Naive thymus-derived CD8-positive, alpha-beta T cell (primary cell): ENCODE measurements at regions not wholly inside any gene's neighbourhood (a gene's known extent, or its start where the extent isn't known, plus 50 kb on each side); places are given as distances from the start of the nearest gene placed in this dataset.

ENCODE experiments used
- ATAC-seq, 2 donors: fragments of 150-1000 bp; cut with Tn5 transposase in 1 of 2; sonication (Bioruptor Pico), chemical (Tn5 transposase) in 1 of 2; 1 replicate in 1 of 2; 2 replicates in 1 of 2; pipeline ENCODE4 v1.10.0; 2021; ENCODE audit warnings: mild to moderate bottlenecking in 2 of 2, moderate library complexity in 2 of 2
- POLR2A ChIA-PET: fragments of 350-600 bp; sonication (Branson Sonifier 250); formaldehyde crosslinking; loops from one replicate; lab custom pipeline; 2021; ENCODE audit warnings: antibody characterized with exemption; lab: Charles Lee
- DNase-seq, 10 donors: peaks; one replicate each; pipeline versions ENCODE4 v3.0.0 to v3.0.0-alpha.2; 2020 to 2022
- H3K27ac Mint-ChIP-seq, 10 donors: one replicate each; pipeline ENCODE4 v1.8.0; 2020 to 2022; ENCODE audit warnings: mild to moderate bottlenecking in 10 of 10, mixed read lengths in 10 of 10, moderate library complexity in 4 of 10, inconsistent platforms in 1 of 10
- H3K27me3 Mint-ChIP-seq, 5 donors: one replicate each; pipeline ENCODE4 v1.8.0; 2021 to 2022; ENCODE audit warnings: mixed read lengths in 5 of 5
- H3K36me3 Mint-ChIP-seq, 3 donors: one replicate each; pipeline ENCODE4 v1.8.0; 2020 to 2022; ENCODE audit warnings: mixed read lengths in 3 of 3, mild to moderate bottlenecking in 2 of 3, inconsistent platforms in 1 of 3
- H3K4me1 Mint-ChIP-seq, 4 donors: one replicate each; pipeline ENCODE4 v1.8.0; 2021 to 2022; ENCODE audit warnings: mixed read lengths in 4 of 4
- H3K4me3 Mint-ChIP-seq, 10 donors: one replicate each; pipeline ENCODE4 v1.8.0; 2020 to 2022; ENCODE audit warnings: mild to moderate bottlenecking in 10 of 10, mixed read lengths in 10 of 10, moderate library complexity in 6 of 10, inconsistent platforms in 1 of 10
- H3K9me3 Mint-ChIP-seq, 9 donors: one replicate each; pipeline ENCODE4 v1.8.0; 2020 to 2022; ENCODE audit warnings: mixed read lengths in 9 of 9, mild to moderate bottlenecking in 3 of 9, inconsistent platforms in 1 of 9, moderate library complexity in 1 of 9

DNA sequence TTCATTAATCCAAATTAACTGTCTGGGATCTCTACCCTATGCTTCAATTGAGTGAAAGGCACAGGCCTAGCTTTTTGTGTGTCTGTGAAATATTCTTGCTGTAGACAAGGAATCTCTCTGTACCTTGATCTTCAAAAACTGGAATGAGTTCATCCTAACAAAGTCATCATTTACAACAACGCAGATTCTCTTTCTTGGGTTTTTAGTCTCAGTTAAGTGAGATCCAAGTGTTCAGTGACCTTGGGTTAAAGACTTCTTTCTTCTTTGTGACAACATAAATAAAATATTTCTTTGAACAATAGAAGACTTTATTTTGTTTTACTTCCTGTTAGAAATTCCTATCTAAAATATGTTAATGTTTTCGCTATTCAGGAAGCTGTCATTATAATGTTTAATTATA lies 192.2 kb upstream of the LMNTD1 start:
- Mint-ChIP-seq H3K9me3 (peaks cover 0 to 3% (median 0%) of the 10 kb centered on the region in 9 donors), H3K27me3 (peaks cover 0 to 4% (median 0%) of the 10 kb centered on the region in 5 donors), H3K36me3 (no peaks in the 10 kb centered on the region), H3K27ac (no peak overlapping the region), H3K4me3 (no peak overlapping the region), H3K4me1 (no peaks in the 10 kb centered on the region)
- POLR2A ChIA-PET, result no interaction called here
- ATAC-seq (no peak), DNase-seq (no peak)

- POLR2A ChIA-PET, result no interaction called here
Measured at GRCh38 chr12:25746131-25746530, 193.0 kb upstream of the LMNTD1 start.

GRCh38 chr12:25752710-25753309 lies 199.7 kb upstream of the LMNTD1 start:
- POLR2A ChIA-PET, result no interaction called here
- Mint-ChIP-seq H3K27me3 (peaks cover 0 to 1% (median 0%) of the 10 kb centered on the region in 5 donors), H3K36me3 (no peaks in the 10 kb centered on the region), H3K27ac (no peak overlapping the region), H3K9me3 (peaks cover 0 to 3% (median 0%) of the 10 kb centered on the region in 9 donors), H3K4me3 (no peak overlapping the region), H3K4me1 (no peaks in the 10 kb centered on the region)
- no peak for ATAC-seq
- no peak for DNase-seq

More at GRCh38 chr12:25746131-25746530, 193.0 kb upstream of the LMNTD1 start:
- H3K4me3 Mint-ChIP-seq, result no peak overlapping the region
- ATAC-seq (no peak), DNase-seq (no peak)
- no peaks in the 10 kb centered on the region for H3K36me3 Mint-ChIP-seq
- H3K9me3 Mint-ChIP-seq, result peaks cover 0 to 3% (median 0%) of the 10 kb centered on the region in 9 donors
- no peak overlapping the region for H3K27ac Mint-ChIP-seq
- no peaks in the 10 kb centered on the region for H3K4me1 Mint-ChIP-seq
- peaks cover 0 to under 1% (median 0%) of the 10 kb centered on the region in 5 donors for H3K27me3 Mint-ChIP-seq

DNA sequence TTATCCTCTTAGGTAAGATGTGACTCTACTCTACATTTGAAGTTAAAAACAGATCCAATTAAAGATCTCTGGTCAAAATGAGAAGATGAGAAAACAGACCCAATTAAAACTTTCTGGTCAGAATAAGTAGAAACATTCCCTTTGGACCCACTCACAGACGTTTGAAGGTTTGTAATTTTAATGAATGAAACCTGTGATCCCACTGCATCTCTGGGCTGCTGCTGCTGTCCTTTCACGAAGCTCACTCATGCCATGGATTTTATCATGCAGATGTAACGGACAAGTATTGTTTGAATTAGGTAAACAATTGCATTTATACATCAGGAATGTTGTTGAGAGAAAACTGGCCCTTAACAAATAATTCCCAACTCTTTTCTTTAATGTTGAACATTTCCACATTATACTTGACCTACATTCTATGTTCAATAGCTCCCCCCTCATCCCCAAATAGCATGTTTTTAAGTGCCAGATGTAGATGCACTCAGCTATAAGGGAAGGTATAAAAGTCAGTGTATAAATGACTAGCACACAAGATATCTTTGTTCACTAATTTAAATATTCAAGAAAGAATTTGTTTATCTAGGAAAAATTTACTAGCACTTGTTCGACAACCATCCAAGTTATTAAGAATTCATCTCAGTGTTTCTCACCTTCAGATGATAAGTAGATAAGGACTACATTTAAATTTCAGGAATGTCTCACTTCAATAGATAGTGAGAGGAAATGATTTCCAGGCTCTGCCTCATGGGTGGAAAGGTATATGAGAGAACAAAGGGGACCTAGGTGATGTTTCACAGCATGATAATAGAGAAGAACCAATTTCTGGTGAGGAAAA lies 202.3 kb upstream of the LMNTD1 start:
- no peak for ATAC-seq
- POLR2A ChIA-PET, result no interaction called here

DNA sequence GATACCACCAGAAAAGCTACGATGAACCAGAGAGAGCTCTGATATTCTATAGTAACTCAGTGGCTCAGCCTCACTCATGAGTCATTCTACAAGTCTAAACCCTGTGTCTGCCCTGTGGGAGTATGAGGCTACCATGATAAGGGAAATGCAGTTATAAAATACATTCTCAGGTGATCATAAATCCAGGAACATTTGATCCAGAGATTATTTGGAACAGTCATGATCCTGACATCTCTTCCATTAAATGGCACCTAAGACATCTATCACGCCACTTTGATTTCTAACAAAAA lies 202.6 kb upstream of the RASSF8 start:
- POLR2A ChIA-PET, result no interaction called here
- H3K9me3 Mint-ChIP-seq, result peaks cover 0 to 2% (median 0%) of the 10 kb centered on the region in 9 donors
- ATAC-seq (no peak), DNase-seq (no peak)
- H3K27me3 Mint-ChIP-seq, result peaks cover 0 to 1% (median 0%) of the 10 kb centered on the region in 5 donors
- no peaks in the 10 kb centered on the region for H3K36me3 Mint-ChIP-seq
- no peaks in the 10 kb centered on the region for H3K4me1 Mint-ChIP-seq
- H3K27ac Mint-ChIP-seq, result no peak overlapping the region
- no peak overlapping the region for H3K4me3 Mint-ChIP-seq

More for the DNA sequence above, 202.3 kb upstream of the LMNTD1 start:
- H3K4me3 Mint-ChIP-seq, result no peak overlapping the region
- H3K27me3 Mint-ChIP-seq, result peaks cover 0 to 1% (median 0%) of the 10 kb centered on the region in 5 donors
- H3K9me3 Mint-ChIP-seq, result peaks cover 0 to 2% (median 0%) of the 10 kb centered on the region in 9 donors
- DNase-seq, result no peak
- peak overlapping the region in 1 of 10 donors; percentile 22 for H3K27ac Mint-ChIP-seq
- no peaks in the 10 kb centered on the region for H3K36me3 Mint-ChIP-seq
- no peaks in the 10 kb centered on the region for H3K4me1 Mint-ChIP-seq

GRCh38 chr12:25757037-25757665 lies 201.3 kb upstream of the RASSF8 start:
- Mint-ChIP-seq H3K4me3 (no peak overlapping the region), H3K27ac (no peak overlapping the region), H3K36me3 (no peaks in the 10 kb centered on the region), H3K27me3 (no peaks in the 10 kb centered on the region), H3K4me1 (no peaks in the 10 kb centered on the region), H3K9me3 (peaks cover 0 to 2% (median 0%) of the 10 kb centered on the region in 9 donors)
- POLR2A ChIA-PET, result no interaction called here
- ATAC-seq, result no peak
- no peak for DNase-seq

GRCh38 chr12:25759752-25760151 lies 198.7 kb upstream of the RASSF8 start:
- H3K9me3 Mint-ChIP-seq, result peaks cover 0 to 2% (median 0%) of the 10 kb centered on the region in 9 donors
- ATAC-seq (no peak), DNase-seq (no peak)
- no peak overlapping the region for H3K4me3 Mint-ChIP-seq
- H3K36me3 Mint-ChIP-seq, result no peaks in the 10 kb centered on the region
- no peaks in the 10 kb centered on the region for H3K4me1 Mint-ChIP-seq
- H3K27me3 Mint-ChIP-seq, result peaks cover 0 to 1% (median 0%) of the 10 kb centered on the region in 5 donors
- POLR2A ChIA-PET, result no interaction called here
- H3K27ac Mint-ChIP-seq, result no peak overlapping the region

DNA sequence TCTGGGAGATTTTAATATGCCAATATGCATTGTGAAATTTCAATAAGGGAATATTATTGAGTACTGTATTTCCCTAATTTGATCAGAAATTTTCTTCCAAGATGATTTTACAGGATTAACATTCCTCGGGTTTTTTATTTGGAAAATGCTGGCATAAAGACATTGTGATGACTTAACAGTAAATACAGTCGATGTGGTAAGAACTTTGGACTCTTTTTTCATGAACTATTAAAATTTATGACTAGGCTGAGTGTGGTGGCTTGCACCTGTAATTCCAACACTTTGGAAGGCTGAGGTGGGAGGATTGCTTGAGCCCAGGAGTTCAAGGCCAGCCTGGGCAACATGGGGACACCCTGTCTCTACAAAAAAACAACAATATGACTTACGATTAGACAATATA lies 197.1 kb upstream of the RASSF8 start:
- POLR2A ChIA-PET, result no interaction called here
- Mint-ChIP-seq H3K36me3 (no peaks in the 10 kb centered on the region), H3K27ac (no peak overlapping the region), H3K27me3 (peaks cover 0 to 1% (median 0%) of the 10 kb centered on the region in 5 donors), H3K4me3 (no peak overlapping the region), H3K4me1 (no peaks in the 10 kb centered on the region), H3K9me3 (peaks cover 0 to 2% (median 0%) of the 10 kb centered on the region in 9 donors)
- no peak for ATAC-seq
- DNase-seq, result no peak

- H3K27ac Mint-ChIP-seq, result no peak overlapping the region
- H3K27me3 Mint-ChIP-seq, result peaks cover 0 to 1% (median 0%) of the 10 kb centered on the region in 5 donors
- ATAC-seq, result no peak
- POLR2A ChIA-PET, result no interaction called here
- no peaks in the 10 kb centered on the region for H3K9me3 Mint-ChIP-seq
- no peaks in the 10 kb centered on the region for H3K4me1 Mint-ChIP-seq
- H3K36me3 Mint-ChIP-seq, result no peaks in the 10 kb centered on the region
- no peak for DNase-seq
- no peak overlapping the region for H3K4me3 Mint-ChIP-seq
Measured at GRCh38 chr12:25764409-25764808, 194.1 kb upstream of the RASSF8 start.

- H3K9me3 Mint-ChIP-seq, result no peaks in the 10 kb centered on the region
- peaks cover 0 to 1% (median 0%) of the 10 kb centered on the region in 5 donors for H3K27me3 Mint-ChIP-seq
- H3K27ac Mint-ChIP-seq, result no peak overlapping the region
- no peak for ATAC-seq
- no peak for DNase-seq
- no peaks in the 10 kb centered on the region for H3K36me3 Mint-ChIP-seq
- no peak overlapping the region for H3K4me3 Mint-ChIP-seq
- H3K4me1 Mint-ChIP-seq, result no peaks in the 10 kb centered on the region
- POLR2A ChIA-PET, result no interaction called here
Measured at GRCh38 chr12:25764892-25765291, 193.6 kb upstream of the RASSF8 start.

GRCh38 chr12:25767606-25768005 lies 190.9 kb upstream of the RASSF8 start:
- Mint-ChIP-seq H3K4me1 (no peaks in the 10 kb centered on the region), H3K27me3 (peaks cover 0 to 1% (median 0%) of the 10 kb centered on the region in 5 donors), H3K4me3 (no peak overlapping the region), H3K9me3 (no peaks in the 10 kb centered on the region), H3K27ac (no peak overlapping the region), H3K36me3 (no peaks in the 10 kb centered on the region)
- POLR2A ChIA-PET, result no interaction called here
- DNase-seq, result no peak
- ATAC-seq, result no peak

- Mint-ChIP-seq H3K27ac (no peak overlapping the region), H3K9me3 (no peaks in the 10 kb centered on the region), H3K27me3 (peaks cover 0 to 1% (median 0%) of the 10 kb centered on the region in 5 donors), H3K36me3 (no peaks in the 10 kb centered on the region), H3K4me1 (no peaks in the 10 kb centered on the region), H3K4me3 (no peak overlapping the region)
- DNase-seq (no peak), ATAC-seq (no peak)
- POLR2A ChIA-PET, result no interaction called here
Measured at GRCh38 chr12:25768151-25768550, 190.3 kb upstream of the RASSF8 start.
